Germinal center (tissue), 1 donor: ENCODE measurements at regions not wholly inside any gene's neighbourhood (a gene's known extent, or its start where the extent isn't known, plus 50 kb on each side); places are given as distances from the start of the nearest gene placed in this dataset.

ENCODE experiments used
- DNase-seq: peaks from one replicate; pipeline ENCODE4 v3.0.0; 2012; ENCODE audit warnings: mixed read lengths, low spot score

GRCh38 chr10:3516234-3516922, 268.6 kb downstream of the KLF6 start:
- DNase-seq = no peak

GRCh38 chr10:3514691-3515090, 270.3 kb downstream of the KLF6 start:
- no peak for DNase-seq

- DNase-seq = no peak
Observed at GRCh38 chr10:3512263-3512662, 272.7 kb downstream of the KLF6 start.

- DNase-seq = no peak
Observed at GRCh38 chr10:3511483-3511882, 273.5 kb downstream of the KLF6 start.

GRCh38 chr10:3510741-3511140, 274.3 kb downstream of the KLF6 start:
- no peak for DNase-seq

GRCh38 chr10:3509355-3509754, 275.7 kb downstream of the KLF6 start:
- no peak for DNase-seq

- no peak for DNase-seq
Observed at GRCh38 chr10:3503299-3503698, 281.7 kb downstream of the KLF6 start.

GRCh38 chr10:3502673-3503072, 282.3 kb downstream of the KLF6 start:
- no peak for DNase-seq

- DNase-seq = no peak
Observed at GRCh38 chr10:3500408-3500856, 284.6 kb downstream of the KLF6 start.

- DNase-seq = no peak
Observed at GRCh38 chr10:3499120-3499519, 285.9 kb downstream of the KLF6 start.

- no peak for DNase-seq
Observed at GRCh38 chr10:3497581-3497980, 287.4 kb downstream of the KLF6 start.

GRCh38 chr10:3496138-3496537, 288.9 kb downstream of the KLF6 start:
- no peak for DNase-seq

GRCh38 chr10:3495281-3495680, 289.7 kb downstream of the KLF6 start:
- no peak for DNase-seq

- DNase-seq = no peak
Observed at GRCh38 chr10:3494838-3495230, 290.2 kb downstream of the KLF6 start.

- DNase-seq = no peak
Observed at GRCh38 chr10:3494131-3494837, 290.7 kb downstream of the KLF6 start.

- no peak for DNase-seq
Observed at GRCh38 chr10:3493621-3494020, 291.4 kb downstream of the KLF6 start.

GRCh38 chr10:3491571-3491970, 293.4 kb downstream of the KLF6 start:
- DNase-seq = no peak

- DNase-seq = no peak
Observed at GRCh38 chr10:3487228-3487627, 297.8 kb downstream of the KLF6 start.

- DNase-seq = no peak
Observed at GRCh38 chr10:3486346-3487065, 298.5 kb downstream of the KLF6 start.

GRCh38 chr10:3485057-3485686, 299.8 kb downstream of the KLF6 start:
- peak; percentile 60 for DNase-seq

- peak; percentile 72 for DNase-seq
Observed at GRCh38 chr10:3484306-3485056, 300.5 kb downstream of the KLF6 start.
